Fibroblast of pulmonary artery (primary cell): ENCODE measurements at regions not wholly inside any gene's neighbourhood (a gene's known extent, or its start where the extent isn't known, plus 50 kb on each side); places are given as distances from the start of the nearest gene placed in this dataset.

Experiments
- DNase-seq: peaks from one replicate; pipeline ENCODE4 v3.0.0-alpha.2; 2010; ENCODE audit warnings: low read depth
- H3K4me3 ChIP-seq: replicated peaks from 2 replicates; pipeline ENCODE4 v1.5.1; 2011; ENCODE audit warnings: low read depth, mild to moderate bottlenecking, control low read depth, low read length, moderate library complexity
- TF ChIP-seq, protein P1 (sequence below): IDR thresholded peaks from 2 replicates; pipeline ENCODE4 v1.5.1; 2011; ENCODE audit warnings: mild to moderate bottlenecking, control low read depth, low read length, inconsistent platforms; ENCODE audit errors: missing control alignments

GRCh38 chr4:155512046-155512445 is 135.3 kb upstream of the MAP9 start:
- H3K4me3 ChIP-seq = no peak overlapping the region
- TF ChIP-seq, protein P1, sequence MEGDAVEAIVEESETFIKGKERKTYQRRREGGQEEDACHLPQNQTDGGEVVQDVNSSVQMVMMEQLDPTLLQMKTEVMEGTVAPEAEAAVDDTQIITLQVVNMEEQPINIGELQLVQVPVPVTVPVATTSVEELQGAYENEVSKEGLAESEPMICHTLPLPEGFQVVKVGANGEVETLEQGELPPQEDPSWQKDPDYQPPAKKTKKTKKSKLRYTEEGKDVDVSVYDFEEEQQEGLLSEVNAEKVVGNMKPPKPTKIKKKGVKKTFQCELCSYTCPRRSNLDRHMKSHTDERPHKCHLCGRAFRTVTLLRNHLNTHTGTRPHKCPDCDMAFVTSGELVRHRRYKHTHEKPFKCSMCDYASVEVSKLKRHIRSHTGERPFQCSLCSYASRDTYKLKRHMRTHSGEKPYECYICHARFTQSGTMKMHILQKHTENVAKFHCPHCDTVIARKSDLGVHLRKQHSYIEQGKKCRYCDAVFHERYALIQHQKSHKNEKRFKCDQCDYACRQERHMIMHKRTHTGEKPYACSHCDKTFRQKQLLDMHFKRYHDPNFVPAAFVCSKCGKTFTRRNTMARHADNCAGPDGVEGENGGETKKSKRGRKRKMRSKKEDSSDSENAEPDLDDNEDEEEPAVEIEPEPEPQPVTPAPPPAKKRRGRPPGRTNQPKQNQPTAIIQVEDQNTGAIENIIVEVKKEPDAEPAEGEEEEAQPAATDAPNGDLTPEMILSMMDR = no peak
- no peak for DNase-seq

- TF ChIP-seq, protein P1 = no peak
- H3K4me3 ChIP-seq = no peak overlapping the region
- DNase-seq = no peak
Observed at GRCh38 chr4:155510771-155511170, 134.0 kb upstream of the MAP9 start.

GRCh38 chr4:155509555-155509954 is 132.8 kb upstream of the MAP9 start:
- DNase-seq = peak; percentile 18
- no peak overlapping the region for H3K4me3 ChIP-seq
- TF ChIP-seq, protein P1 = no peak

DNA sequence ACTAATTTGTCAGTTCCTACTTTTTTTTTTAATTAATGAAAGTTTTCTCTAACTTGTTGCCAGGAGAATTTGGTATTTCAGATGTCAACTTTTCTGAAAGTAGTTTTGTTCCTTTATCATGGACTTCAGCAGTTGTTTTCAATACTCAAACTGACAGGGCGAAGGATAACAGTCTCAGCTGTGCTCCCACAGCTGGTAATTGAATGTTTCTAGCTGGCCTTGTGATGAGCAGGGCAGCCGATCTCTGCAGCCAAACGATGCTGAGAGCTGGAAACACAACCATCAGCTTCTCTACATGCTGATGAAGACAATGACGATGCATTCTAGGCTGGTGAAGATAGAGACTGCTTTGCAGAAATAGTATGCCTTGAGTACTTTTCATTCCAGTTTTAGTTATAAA is 130.0 kb upstream of the MAP9 start:
- no peak for DNase-seq
- no peak overlapping the region for H3K4me3 ChIP-seq
- TF ChIP-seq, protein P1 = no peak

DNA sequence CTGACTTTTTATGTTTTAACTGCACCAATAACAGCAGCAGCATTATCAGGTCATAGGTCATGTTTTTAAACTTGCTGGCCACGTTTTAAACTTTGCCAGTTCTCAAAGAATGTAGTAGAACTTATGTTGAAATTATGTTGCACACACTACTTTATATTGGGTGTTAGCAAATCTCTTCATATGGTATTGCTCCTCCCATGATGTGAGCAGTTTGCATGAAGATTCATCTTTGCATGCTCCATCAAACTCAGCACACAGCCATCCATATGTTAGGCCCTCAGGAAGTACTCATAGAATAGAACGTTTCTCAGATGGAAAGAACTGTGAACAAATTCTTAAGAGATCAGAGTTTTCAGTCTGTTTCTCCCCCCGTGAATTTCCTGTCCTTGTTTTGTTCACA is 128.6 kb upstream of the MAP9 start:
- TF ChIP-seq, protein P1 = no peak
- no peak overlapping the region for H3K4me3 ChIP-seq
- no peak for DNase-seq

DNA sequence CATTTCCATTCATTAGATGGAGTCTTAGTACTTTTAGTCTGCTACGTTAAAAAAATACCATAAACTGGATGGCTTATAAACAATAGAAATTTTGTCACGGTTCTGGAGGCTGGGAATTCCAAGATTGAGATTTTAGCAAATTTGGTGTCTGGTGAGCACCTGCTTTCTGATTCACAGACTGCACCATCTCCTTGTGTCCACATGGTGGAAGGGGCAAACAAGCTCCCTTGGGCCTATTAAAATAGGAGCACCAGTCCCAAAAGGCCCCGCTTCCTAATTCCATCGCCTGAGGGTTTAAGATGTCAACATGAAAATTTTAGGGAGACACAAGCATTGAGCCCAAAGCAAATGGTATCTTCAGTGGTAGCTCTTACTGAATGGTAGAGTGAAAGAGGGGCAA is 120.5 kb upstream of the MAP9 start:
- TF ChIP-seq, protein P1 = no peak
- no peak overlapping the region for H3K4me3 ChIP-seq
- no peak for DNase-seq

DNA sequence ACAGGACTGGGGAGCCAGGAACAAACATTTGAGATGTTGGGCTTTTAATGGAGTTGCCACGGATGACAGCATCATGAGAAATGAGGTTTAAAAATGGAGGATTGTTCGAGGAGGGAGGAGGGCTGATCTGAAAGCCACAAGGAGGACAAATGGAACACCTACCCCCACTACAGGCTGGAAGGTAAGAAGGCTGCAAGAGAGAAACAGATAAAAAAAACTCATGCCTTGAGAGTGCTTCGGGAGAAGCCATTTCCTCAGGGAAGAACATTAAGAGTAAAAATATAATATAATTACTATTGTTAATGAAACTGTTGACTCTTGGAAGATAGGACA is 119.5 kb upstream of the MAP9 start:
- no peak for DNase-seq
- no peak overlapping the region for H3K4me3 ChIP-seq
- TF ChIP-seq, protein P1 = no peak
